HUES48 (cell line): ENCODE measurements at regions not wholly inside any gene's neighbourhood (a gene's known extent, or its start where the extent isn't known, plus 50 kb on each side); places are given as distances from the start of the nearest gene placed in this dataset.

ENCODE experiments used
- H3K27ac ChIP-seq: one replicate; pipeline ENCODE4 v1.7.0; 2013; ENCODE audit warnings: low read depth, low read length, inconsistent platforms
- H3K27me3 ChIP-seq: 2 replicates; pipeline ENCODE4 v1.6.1; 2013; ENCODE audit warnings: mild to moderate bottlenecking, low read length; ENCODE audit not compliant: control insufficient read depth, insufficient read depth
- H3K36me3 ChIP-seq: 2 replicates; pipeline ENCODE4 v1.6.1; 2013; ENCODE audit warnings: low read length; ENCODE audit not compliant: control insufficient read depth, insufficient read depth
- H3K4me1 ChIP-seq: 2 replicates; pipeline ENCODE4 v1.6.1; 2013; ENCODE audit warnings: mild to moderate bottlenecking, low read length; ENCODE audit not compliant: control insufficient read depth, insufficient read depth
- H3K4me3 ChIP-seq: 2 replicates; pipeline ENCODE4 v1.5.1; 2013; ENCODE audit warnings: mild to moderate bottlenecking, low read depth, low read length
- H3K9ac ChIP-seq: 2 replicates; pipeline ENCODE4 v1.6.1; 2013; ENCODE audit warnings: mild to moderate bottlenecking, low read depth, low read length, moderate library complexity
- H3K9me3 ChIP-seq: 2 replicates; pipeline ENCODE4 v1.6.1; 2013; ENCODE audit warnings: low read length; ENCODE audit not compliant: control insufficient read depth, insufficient read depth

DNA sequence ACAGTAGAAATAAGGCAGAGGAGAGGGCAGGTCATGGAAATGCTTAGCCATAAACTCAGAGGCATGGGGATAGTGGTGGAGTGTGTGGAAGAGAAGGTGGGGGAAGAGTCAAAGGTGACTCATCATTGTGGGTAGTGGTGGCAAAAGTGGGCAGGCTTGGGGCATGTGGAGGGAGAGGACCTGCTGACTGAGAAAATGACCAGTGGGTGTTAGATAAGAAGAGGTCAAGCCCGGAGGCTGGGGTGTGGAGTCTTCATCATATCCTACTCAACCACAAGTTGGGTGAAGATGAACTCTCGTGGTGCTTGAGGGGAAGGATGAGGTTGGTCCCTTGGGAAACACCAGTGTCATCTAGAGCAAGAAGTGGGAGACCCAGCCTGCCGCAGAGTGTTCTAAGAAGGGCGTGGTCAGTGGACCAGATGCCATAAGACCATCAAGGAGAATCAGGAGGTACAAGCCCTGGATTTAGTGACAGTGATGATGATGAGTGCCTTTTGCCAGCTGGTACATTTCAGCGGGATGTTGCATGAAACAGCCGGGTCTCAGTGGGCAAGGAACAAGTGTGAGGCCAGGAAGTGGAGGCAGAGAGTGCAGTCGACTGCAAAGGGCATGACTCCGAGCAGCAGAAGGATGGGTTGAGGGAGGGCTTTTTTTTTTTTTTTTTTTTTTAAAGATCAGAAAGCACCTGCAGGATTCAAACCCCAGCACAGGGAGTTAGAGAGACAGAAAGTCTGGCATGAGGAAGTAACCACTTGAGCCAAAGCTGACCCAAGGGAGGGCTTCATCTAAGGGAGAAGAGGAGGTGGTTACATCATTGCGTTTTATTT lies 122.6 kb upstream of the SPRED2 start:
- Histone ChIP-seq H3K9me3 (no peaks in the 10 kb centered on the region), H3K4me1 (peaks cover 27% of the 10 kb centered on the region), H3K27ac (no peak overlapping the region), H3K27me3 (peaks cover 26% of the 10 kb centered on the region), H3K9ac (no peak overlapping the region), H3K4me3 (no peak overlapping the region), H3K36me3 (no peaks in the 10 kb centered on the region)

DNA sequence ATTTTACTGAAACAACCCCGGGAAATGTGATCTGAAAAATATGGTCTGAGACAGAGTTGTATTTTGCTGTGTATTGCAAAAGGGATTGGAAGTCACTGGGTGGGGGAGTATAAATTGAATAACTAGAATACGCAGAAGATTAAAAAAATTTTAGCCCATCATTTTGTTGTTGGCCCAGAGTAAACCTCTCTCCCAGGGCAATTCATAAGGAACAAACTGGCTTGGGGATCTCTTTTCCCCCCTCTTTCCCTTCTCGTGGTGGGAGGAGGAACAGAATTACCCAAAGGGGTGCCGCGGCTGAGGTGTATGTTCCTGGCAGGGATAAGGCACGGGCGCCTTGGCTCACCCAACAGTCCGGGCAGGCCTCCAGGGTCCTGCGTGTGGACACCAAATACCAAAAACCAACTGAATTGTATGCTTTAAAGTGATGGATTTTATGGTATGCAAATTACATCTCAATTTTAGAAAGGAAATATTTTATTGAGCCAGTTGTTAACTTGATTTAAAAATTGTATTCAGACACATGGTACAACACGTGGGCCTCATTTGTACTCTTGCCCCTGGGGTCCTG lies 121.2 kb upstream of the SPRED2 start:
- H3K27ac ChIP-seq, result no peak overlapping the region
- H3K27me3 ChIP-seq, result peaks cover 26% of the 10 kb centered on the region
- no peaks in the 10 kb centered on the region for H3K9me3 ChIP-seq
- H3K36me3 ChIP-seq, result no peaks in the 10 kb centered on the region
- H3K4me1 ChIP-seq, result peaks cover 17% of the 10 kb centered on the region
- H3K9ac ChIP-seq, result no peak overlapping the region
- no peak overlapping the region for H3K4me3 ChIP-seq

DNA sequence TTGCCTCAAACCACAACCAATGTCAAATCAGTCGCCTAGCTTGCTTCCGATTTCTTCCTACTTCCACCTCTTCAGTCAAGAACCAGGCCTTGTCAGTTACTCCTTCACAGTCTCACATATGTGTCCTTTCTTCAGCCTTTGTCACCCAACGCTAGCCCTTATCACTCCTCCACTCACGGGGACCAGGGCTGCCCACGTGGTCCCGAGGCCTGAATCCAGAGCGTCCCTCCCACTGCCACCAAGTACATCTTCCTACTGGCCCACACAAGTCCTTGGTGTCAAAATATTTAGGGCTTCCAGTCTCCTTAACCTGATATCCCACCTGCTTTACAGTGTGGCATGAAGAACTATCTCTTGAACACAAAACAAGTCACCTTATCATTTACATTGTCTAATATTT lies 119.1 kb upstream of the SPRED2 start:
- no peaks in the 10 kb centered on the region for H3K36me3 ChIP-seq
- no peak overlapping the region for H3K27ac ChIP-seq
- peaks cover 17% of the 10 kb centered on the region for H3K27me3 ChIP-seq
- no peak overlapping the region for H3K9ac ChIP-seq
- no peaks in the 10 kb centered on the region for H3K9me3 ChIP-seq
- 0 out of 2 replicates have a peak, but pooled peaks cover 2% of the 10 kb centered on the region for H3K4me1 ChIP-seq
- H3K4me3 ChIP-seq, result no peak overlapping the region

DNA sequence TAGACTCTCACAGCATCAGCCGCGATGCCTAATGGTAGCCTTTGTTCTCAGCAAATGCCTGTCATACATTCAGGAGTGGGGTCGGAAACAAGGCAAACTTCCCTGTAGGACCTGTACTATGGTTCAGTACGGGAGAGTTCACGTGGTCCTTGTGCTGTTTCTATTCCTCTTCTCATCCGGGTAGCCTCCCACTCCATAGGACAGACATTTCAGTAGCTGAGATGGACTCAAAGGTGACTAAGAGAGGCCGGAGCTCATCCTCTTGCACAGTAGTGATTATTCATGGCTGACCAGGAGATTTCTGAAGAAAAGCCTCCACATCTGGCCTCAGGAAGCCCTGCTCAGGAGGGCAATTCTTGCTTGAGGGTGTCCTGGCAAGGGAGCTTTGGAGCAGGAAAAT lies 117.8 kb upstream of the SPRED2 start:
- Histone ChIP-seq H3K9me3 (no peaks in the 10 kb centered on the region), H3K27ac (no peak overlapping the region), H3K36me3 (no peaks in the 10 kb centered on the region), H3K4me3 (no peak overlapping the region), H3K4me1 (0 out of 2 replicates have a peak, but pooled peaks cover 2% of the 10 kb centered on the region), H3K27me3 (peaks cover 11% of the 10 kb centered on the region), H3K9ac (no peak overlapping the region)

DNA sequence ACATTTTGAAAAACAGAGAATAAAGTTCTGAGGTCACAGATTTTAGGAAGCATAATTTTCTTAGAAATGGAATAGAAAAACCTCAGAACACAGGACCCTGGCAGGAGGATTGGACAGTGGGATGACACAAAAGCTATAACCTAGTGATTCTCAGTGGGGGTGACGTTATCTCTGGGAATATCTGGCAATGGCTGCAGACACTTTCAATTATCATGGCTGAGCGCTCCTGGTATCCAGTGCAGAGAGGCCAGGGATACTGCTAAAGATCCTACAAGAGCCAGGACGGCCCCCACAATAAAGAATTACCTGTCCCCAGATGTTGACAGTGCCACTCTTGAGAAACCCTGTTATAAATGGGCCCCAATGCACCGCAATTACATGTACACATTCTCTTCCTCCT lies 117.2 kb upstream of the SPRED2 start:
- H3K36me3 ChIP-seq, result no peaks in the 10 kb centered on the region
- H3K27ac ChIP-seq, result no peak overlapping the region
- no peak overlapping the region for H3K9ac ChIP-seq
- H3K9me3 ChIP-seq, result no peaks in the 10 kb centered on the region
- H3K27me3 ChIP-seq, result peaks cover 6% of the 10 kb centered on the region
- 0 out of 2 replicates have a peak, but pooled peaks cover 2% of the 10 kb centered on the region for H3K4me1 ChIP-seq
- no peak overlapping the region for H3K4me3 ChIP-seq

DNA sequence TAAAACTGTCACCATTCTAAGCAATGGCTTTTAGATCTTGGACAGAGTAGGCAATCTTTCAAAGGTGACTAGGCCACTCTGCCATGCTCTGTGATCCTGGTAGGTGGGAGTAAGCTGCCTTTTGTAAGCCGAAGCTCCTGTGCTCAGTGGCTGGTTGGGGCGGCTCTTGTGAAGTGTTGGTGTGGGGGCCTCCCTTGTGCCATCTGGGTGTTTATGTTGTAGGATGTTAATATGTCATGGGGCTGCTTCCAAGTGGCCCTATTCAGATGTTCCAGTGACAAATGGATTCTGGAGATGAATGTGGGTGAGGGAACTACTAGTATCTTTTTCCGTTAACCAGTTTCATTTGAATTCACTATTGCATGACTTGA lies 116.8 kb upstream of the SPRED2 start:
- Histone ChIP-seq H3K4me1 (0 out of 2 replicates have a peak, but pooled peaks cover 2% of the 10 kb centered on the region), H3K27ac (no peak overlapping the region), H3K9me3 (no peaks in the 10 kb centered on the region), H3K9ac (no peak overlapping the region), H3K36me3 (no peaks in the 10 kb centered on the region), H3K27me3 (0 out of 2 replicates have a peak, but pooled peaks cover 3% of the 10 kb centered on the region), H3K4me3 (no peak overlapping the region)

DNA sequence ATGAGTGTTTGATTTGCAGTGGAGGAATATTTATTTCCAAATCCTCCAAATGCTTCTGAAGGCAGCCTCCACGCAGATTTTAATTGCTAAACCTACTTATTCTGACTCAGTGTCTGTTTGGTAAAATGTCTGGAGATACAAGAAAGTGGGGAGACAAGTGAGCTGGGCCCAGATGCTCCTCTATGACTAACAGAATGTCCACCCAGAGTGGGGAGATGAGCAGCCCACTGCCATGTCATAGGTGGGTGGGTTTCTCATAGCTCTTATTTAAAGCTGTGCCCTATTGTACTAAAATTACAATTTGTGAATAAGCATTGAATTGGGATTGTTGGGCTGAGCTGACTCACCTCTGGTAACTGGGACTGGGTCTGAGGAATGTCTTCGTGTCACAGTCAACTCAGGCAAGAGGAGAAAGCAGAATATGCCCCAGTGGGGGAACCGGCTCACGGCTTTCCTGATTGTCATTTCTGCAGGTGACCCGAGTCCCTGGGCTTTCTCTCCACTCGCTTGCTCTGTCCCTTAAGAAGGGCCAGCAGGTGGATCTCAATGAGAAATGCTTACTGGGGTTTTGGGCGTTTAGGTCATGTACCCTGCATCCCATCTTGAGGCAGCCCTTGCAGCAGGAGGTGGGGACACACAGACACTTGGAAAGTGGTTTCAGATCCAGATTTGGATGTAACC lies 116.3 kb upstream of the SPRED2 start:
- Histone ChIP-seq H3K9ac (no peak overlapping the region), H3K36me3 (no peaks in the 10 kb centered on the region), H3K4me3 (no peak overlapping the region), H3K27ac (no peak overlapping the region), H3K4me1 (0 out of 2 replicates have a peak, but pooled peaks cover 2% of the 10 kb centered on the region), H3K9me3 (no peaks in the 10 kb centered on the region), H3K27me3 (no peaks in the 10 kb centered on the region)

DNA sequence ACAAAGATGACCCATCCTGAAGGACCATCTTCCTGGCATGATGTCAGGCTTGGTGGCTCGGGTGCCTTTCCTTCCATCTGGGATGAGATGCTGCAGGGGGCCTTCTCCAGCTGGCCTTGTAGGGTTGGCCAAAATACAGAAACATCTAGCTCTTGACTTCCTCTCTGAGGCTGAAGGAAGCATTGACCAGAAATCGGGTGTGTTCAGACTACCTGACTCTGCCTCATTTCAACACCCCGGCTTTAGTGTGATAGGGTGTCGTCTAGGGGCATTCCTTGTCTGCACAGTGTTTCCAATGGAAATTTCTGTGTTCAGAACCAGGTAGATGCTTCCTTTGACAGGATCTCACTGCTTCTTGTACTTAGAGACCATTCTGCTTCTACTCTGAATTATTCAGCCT lies 115.7 kb upstream of the SPRED2 start:
- H3K9me3 ChIP-seq, result no peaks in the 10 kb centered on the region
- no peaks in the 10 kb centered on the region for H3K4me1 ChIP-seq
- no peak overlapping the region for H3K27ac ChIP-seq
- no peak overlapping the region for H3K9ac ChIP-seq
- H3K4me3 ChIP-seq, result no peak overlapping the region
- H3K27me3 ChIP-seq, result no peaks in the 10 kb centered on the region
- H3K36me3 ChIP-seq, result no peaks in the 10 kb centered on the region

DNA sequence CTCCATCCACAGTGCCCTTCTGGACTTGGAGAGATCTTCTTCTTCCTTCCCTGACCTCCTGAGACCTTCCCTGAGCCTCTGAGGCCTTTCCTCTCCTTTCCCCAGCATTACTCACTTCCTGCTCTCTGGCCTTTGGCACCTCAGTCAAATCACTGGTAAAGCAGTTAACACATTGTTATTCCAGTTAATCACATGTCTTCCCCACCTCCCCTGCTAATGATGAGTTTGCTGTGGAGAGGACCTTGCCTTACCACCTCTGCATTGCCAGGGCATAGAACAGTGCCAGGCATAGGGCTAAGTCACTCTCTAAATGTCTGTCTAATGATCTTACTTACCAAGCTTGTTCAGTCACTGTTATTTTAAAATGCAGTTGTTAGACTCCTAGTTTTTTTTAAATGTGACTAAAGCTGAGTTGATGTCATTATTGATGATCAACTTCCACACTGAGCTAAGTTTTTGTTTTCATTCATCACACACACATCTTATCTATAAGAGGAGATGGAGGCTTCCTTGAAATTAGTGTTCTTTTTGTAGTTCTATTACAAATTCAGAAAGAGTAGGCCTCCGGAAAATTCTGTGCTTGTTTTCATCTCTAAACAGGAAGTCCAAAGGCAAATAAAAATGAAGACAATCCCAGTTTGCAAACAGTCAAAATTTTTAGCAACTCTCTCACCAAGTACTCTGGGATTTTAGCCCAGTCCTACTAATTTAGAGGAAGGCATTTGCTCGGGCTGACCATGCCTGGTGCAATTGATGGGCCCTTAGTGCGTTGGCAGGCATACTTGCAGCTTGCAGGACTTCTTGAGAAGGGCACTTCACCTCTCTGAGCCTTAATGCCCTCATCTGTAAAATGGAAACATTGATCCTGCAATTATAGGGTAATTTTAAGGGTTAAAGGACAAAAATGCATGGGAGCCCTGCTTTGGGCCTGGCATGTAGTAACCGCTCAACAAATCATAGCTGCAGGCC lies 113.7 kb upstream of the SPRED2 start:
- H3K36me3 ChIP-seq, result no peaks in the 10 kb centered on the region
- H3K27ac ChIP-seq, result no peak overlapping the region
- no peak overlapping the region for H3K4me3 ChIP-seq
- no peaks in the 10 kb centered on the region for H3K27me3 ChIP-seq
- H3K4me1 ChIP-seq, result no peaks in the 10 kb centered on the region
- H3K9me3 ChIP-seq, result no peaks in the 10 kb centered on the region
- no peak overlapping the region for H3K9ac ChIP-seq

DNA sequence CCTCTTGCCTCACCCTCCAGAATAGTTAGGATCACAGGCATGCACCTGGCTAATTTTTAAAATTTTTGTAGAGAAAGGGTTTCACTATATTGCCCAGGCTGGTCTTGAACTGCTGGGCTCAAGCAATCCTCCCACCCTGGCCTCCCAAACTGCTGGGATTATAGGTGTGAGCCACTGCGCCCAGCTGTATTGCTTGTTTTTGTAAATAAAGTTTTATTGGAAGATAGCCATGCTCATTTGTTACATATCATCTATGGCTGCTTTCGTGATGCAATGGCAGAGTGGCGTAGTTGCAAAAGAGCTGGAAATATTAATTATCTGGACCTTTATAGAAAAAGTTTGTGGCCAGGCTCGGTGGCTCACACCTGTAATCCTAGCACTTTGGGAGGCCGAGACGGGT lies 109.4 kb upstream of the SPRED2 start:
- Histone ChIP-seq H3K9ac (no peak overlapping the region), H3K27ac (no peak overlapping the region), H3K9me3 (no peaks in the 10 kb centered on the region), H3K27me3 (no peaks in the 10 kb centered on the region), H3K36me3 (no peaks in the 10 kb centered on the region), H3K4me3 (no peak overlapping the region), H3K4me1 (no peaks in the 10 kb centered on the region)
